K562 (cell line): ENCODE measurements at regions not wholly inside any gene's neighbourhood (a gene's known extent, or its start where the extent isn't known, plus 50 kb on each side); places are given as distances from the start of the nearest gene placed in this dataset.

Experiments
- ATAC-seq: fragments of 200-7000 bp; cut with Tn5 transposase; 3 replicates; pipeline ENCODE4 v1.9.1; 2020; ENCODE audit warnings: moderate library complexity
- BruUV-seq: library from RNA; stranded (reverse); fragments of 400-500 nt; replicated peaks from 2 replicates; lab custom pipeline; 2021; lab: Mats Ljungman, UMichigan
- CTCF ChIA-PET: fragments of 300-600 bp; formaldehyde crosslinking; extraction: SDS; loops from one replicate; lab custom pipeline; 2021; ENCODE audit warnings: low intra/inter-chr PET ratio; lab: Yijun Ruan, JAX
- POLR2A ChIA-PET: fragments of 300-600, 350-650 bp; sonication (Branson Sonifier 250); formaldehyde crosslinking; extraction: SDS; loops from one replicate; lab custom pipeline; 2021; ENCODE audit warnings: antibody characterized with exemption, inconsistent platforms; lab: Yijun Ruan, JAX
- DNase-seq, 4 experiments: peaks; one replicate each; pipeline versions ENCODE4 v3.0.0 to v3.0.0-alpha.2; 2011 to 2018; ENCODE audit warnings: low spot score in 3 of 4, mixed read lengths in 3 of 4; ENCODE audit errors: extremely low read depth in 1 of 4
- FAIRE-seq: peaks from 2 replicates; lab custom pipeline; 2011; peaks lifted over from hg19 to GRCh38; lab: Jason Lieb, UNC
- H2AFZ ChIP-seq: 2 replicates; pipeline ENCODE4 v1.6.0; 2011; ENCODE audit warnings: low read depth, low read length, control low read depth, inconsistent platforms
- H3K27ac ChIP-seq: fragments of 200-600 bp; 3 replicates; pipeline ENCODE4 v1.8.0; 2011; ENCODE audit warnings: low read depth, mild to moderate bottlenecking, control low read depth, inconsistent platforms, low read length, moderate library complexity, mixed read lengths; ENCODE audit errors: extremely low read depth
- H3K27me3 ChIP-seq, 2 experiments: fragments of 300-600 bp in 1 of 2; 2 replicates in 1 of 2; 3 replicates in 1 of 2; pipeline versions ENCODE4 v1.6.0 to v1.8.0; 2011; ENCODE audit warnings: inconsistent platforms in 2 of 2, low read length in 2 of 2, mild to moderate bottlenecking in 1 of 2, mixed read lengths in 1 of 2, moderate library complexity in 1 of 2; ENCODE audit not compliant: control insufficient read depth in 2 of 2, insufficient read depth in 2 of 2
- H3K36me3 ChIP-seq: fragments of 300-600 bp; 3 replicates; pipeline ENCODE4 v1.8.0; 2011; ENCODE audit warnings: mild to moderate bottlenecking, low read length, inconsistent platforms; ENCODE audit not compliant: control insufficient read depth, insufficient read depth
- H3K4me1 ChIP-seq, 2 experiments: fragments of 200-600 bp in 1 of 2; replicated peaks in 1 of 2; 2 replicates in 1 of 2; 3 replicates in 1 of 2; pipeline versions ENCODE4 v1.5.1 to v1.8.0; 2011; ENCODE audit warnings: inconsistent platforms in 2 of 2, low read length in 2 of 2, mild to moderate bottlenecking in 1 of 2, mixed read lengths in 1 of 2, moderate library complexity in 1 of 2; ENCODE audit not compliant: control insufficient read depth in 2 of 2, insufficient read depth in 2 of 2
- H3K4me2 ChIP-seq: 2 replicates; pipeline ENCODE4 v1.6.1; 2011; ENCODE audit warnings: low read length, control low read depth, inconsistent platforms, mixed read lengths; ENCODE audit not compliant: insufficient read depth
- H3K4me3 ChIP-seq: fragments of 200-600 bp; sonication (generic), shearing (Covaris generic); 2 replicates; pipeline ENCODE4 v1.5.1; 2016; ENCODE audit warnings: control low read depth, inconsistent platforms
- H3K79me2 ChIP-seq: fragments of 200-600 bp; 3 replicates; pipeline ENCODE4 v1.8.0; 2011; ENCODE audit warnings: low read length, inconsistent platforms; ENCODE audit not compliant: control insufficient read depth, insufficient read depth
- H3K9ac ChIP-seq, 2 experiments: 2 replicates each; pipeline versions ENCODE4 v1.6.0 to v1.6.1; 2011; ENCODE audit warnings: low read depth in 2 of 2, low read length in 2 of 2, control low read depth in 1 of 2, inconsistent platforms in 1 of 2, mild to moderate bottlenecking in 1 of 2, mixed read lengths in 1 of 2; ENCODE audit not compliant: insufficient read depth in 1 of 2
- H3K9me1 ChIP-seq: one replicate; pipeline ENCODE4 v1.6.0; 2011; ENCODE audit warnings: inconsistent platforms, mild to moderate bottlenecking, low read length, moderate library complexity; ENCODE audit not compliant: control insufficient read depth, insufficient read depth
- H3K9me3 ChIP-seq: replicated peaks from 2 replicates; pipeline ENCODE4 v1.5.1; 2011; ENCODE audit warnings: low read depth, low read length, inconsistent platforms; ENCODE audit not compliant: control insufficient read depth, insufficient read depth
- H4K20me1 ChIP-seq: replicated peaks from 2 replicates; pipeline ENCODE4 v1.6.1; 2011; ENCODE audit warnings: low read length, inconsistent platforms, mixed read lengths; ENCODE audit not compliant: control insufficient read depth, insufficient read depth
- FOXK1 ChIP-seq: sonication (generic); formaldehyde crosslinking; IDR thresholded peaks from 2 replicates; pipeline ENCODE4 v1.8.0; 2022; ENCODE audit warnings: missing genetic modification reagents, mild to moderate bottlenecking, borderline replicate concordance
- FOXO4 ChIP-seq: fragments of 450-650 bp; formaldehyde crosslinking; IDR thresholded peaks from 2 replicates; pipeline ENCODE4 v1.4.0; 2020; ENCODE audit warnings: mild to moderate bottlenecking, moderate library complexity
- HIVEP1 ChIP-seq: fragments of 250-450 bp; sonication (Bioruptor Pico); IDR thresholded peaks from 2 replicates; pipeline ENCODE4 v1.4.0; 2020; ENCODE audit warnings: mild to moderate bottlenecking
- JUNB ChIP-seq: fragments of 450-650 bp; formaldehyde crosslinking; conservative IDR thresholded peaks from 2 replicates; pipeline ENCODE4 v1.4.0; 2020; ENCODE audit warnings: mild to moderate bottlenecking
- STAG1 ChIP-seq: sonication (generic); formaldehyde crosslinking; IDR thresholded peaks from 2 replicates; pipeline ENCODE4 v1.5.0; 2020; ENCODE audit warnings: missing genetic modification reagents, borderline replicate concordance
- ZBTB11 ChIP-seq, 3 experiments: fragments of 200-800 bp in 1 of 3; fragments of 250-450 bp in 1 of 3; fragments of 450-650 bp in 1 of 3; sonication (Bioruptor Pico) in 1 of 3; sonication (Bioruptor generic) in 1 of 3; formaldehyde crosslinking in 1 of 3; IDR thresholded peaks; 2 replicates each; pipeline versions ENCODE4 v1.6.1 to v1.8.0; 2016 to 2022; ENCODE audit warnings: mild to moderate bottlenecking in 2 of 3, missing genetic modification characterization in 2 of 3, missing compliant biosample characterization in 1 of 3, moderate library complexity in 1 of 3
- WGBS: fragments of 100-300 bp; shearing (Covaris generic); methylation state at CpG from one replicate; pipeline ENCODE4 v1.1.6; 2016; ENCODE audit warnings: low coverage, mixed read lengths; ENCODE audit not compliant: insufficient coverage; ENCODE audit errors: missing lambda C conversion rate; 5-methylcytosine and 5-hydroxymethylcytosine counted together
- in situ Hi-C: fragments of 300-500 bp; cut with MboI; formaldehyde crosslinking; loops from 4 replicates; pipeline ENCODE4 v1.15.0; 2018; ENCODE audit warnings: inconsistent platforms, mixed read lengths
- intact Hi-C: fragments of 100-400 bp; cut with micrococcal nuclease; formaldehyde crosslinking; loops from 2 replicates; pipeline ENCODE4 v1.14.2; 2022

DNA sequence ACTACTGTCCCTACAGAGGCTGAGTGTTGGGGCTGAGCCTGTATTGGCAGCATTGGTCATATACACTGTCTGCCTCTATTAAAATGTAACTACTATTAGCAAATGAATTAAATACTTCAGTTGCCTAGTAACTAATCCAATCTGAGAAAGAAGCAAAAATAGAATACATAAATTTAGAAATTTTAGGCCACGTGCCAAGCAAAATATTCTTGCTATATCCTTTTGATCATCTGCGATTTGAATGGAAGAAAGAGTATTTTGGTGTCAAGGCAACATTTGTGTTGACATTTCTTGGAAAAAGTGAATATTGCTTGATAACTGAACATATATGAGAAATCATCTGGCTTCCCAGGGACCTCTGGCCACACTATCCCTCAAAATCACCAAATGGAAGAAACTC is 148.2 kb upstream of the TOPAZ1 start:
- H3K4me1 ChIP-seq = no peaks in the 10 kb centered on the region
- no peak overlapping the region for H3K9ac ChIP-seq
- FAIRE-seq (no peak), ATAC-seq (no peak)
- WGBS = 0% methylated on average over 2 of the region's 2 CpGs
- no peaks in the 10 kb centered on the region for H3K9me1 ChIP-seq
- no peak overlapping the region for H3K4me2 ChIP-seq
- intact Hi-C loops = no loop called here
- no peaks in the 10 kb centered on the region for H3K9me3 ChIP-seq
- no peak for TF ChIP-seq HIVEP1
- TF ChIP-seq, all 486 proteins: peak for 0
- no TSS peak for BruUV-seq
- H2AFZ ChIP-seq = no peak overlapping the region
- ChIA-PET CTCF (no interaction called here), POLR2A (no interaction called here)
- no peaks in the 10 kb centered on the region for H3K79me2 ChIP-seq
- no peak for DNase-seq
- H3K27ac ChIP-seq = no peak overlapping the region
- H4K20me1 ChIP-seq = no peaks in the 10 kb centered on the region; the same call in 1 of the 2 replicates
- H3K4me3 ChIP-seq = no peak overlapping the region
- peaks cover 0 to 7% of the 10 kb centered on the region in 2 experiments; a peak in 3 of 5 replicates for H3K27me3 ChIP-seq
- H3K36me3 ChIP-seq = no peaks in the 10 kb centered on the region
- in situ Hi-C loops = no loop called here

GRCh38 chr3:44098656-44099415 is 142.8 kb upstream of the TOPAZ1 start:
- in situ Hi-C loops (no loop called here), intact Hi-C loops (no loop called here)
- no peaks in the 10 kb centered on the region for H3K36me3 ChIP-seq
- H3K27me3 ChIP-seq = peaks cover 7 to 9% of the 10 kb centered on the region in 2 experiments; a peak in 4 of 5 replicates
- H3K4me1 ChIP-seq = no peaks in the 10 kb centered on the region
- ATAC-seq (no peak), DNase-seq (no peak), FAIRE-seq (no peak)
- H4K20me1 ChIP-seq = no peaks in the 10 kb centered on the region; the same call in 1 of the 2 replicates
- TF ChIP-seq FOXO4 (CRISPR knock-in tag) = no peak
- TF ChIP-seq ZBTB11 (CRISPR knock-in tag; IDR thresholded peaks at IDR 0.05) = no peak
- TF ChIP-seq STAG1 = no peak
- TF ChIP-seq JUNB (CRISPR knock-in tag) = no peak
- TF ChIP-seq FOXK1 (CRISPR knock-in tag) = no peak
- no peaks in the 10 kb centered on the region for H3K9me3 ChIP-seq
- no peaks in the 10 kb centered on the region for H3K9me1 ChIP-seq
- WGBS = under 1% methylated on average over 12 of the region's 12 CpGs
- H2AFZ ChIP-seq = no peak overlapping the region
- CTCF ChIA-PET = no interaction called here
- H3K4me2 ChIP-seq = no peak overlapping the region
- no peak overlapping the region for H3K4me3 ChIP-seq
- no TSS peak for BruUV-seq
- no peak overlapping the region for H3K27ac ChIP-seq
- H3K79me2 ChIP-seq = no peaks in the 10 kb centered on the region
- POLR2A ChIA-PET = interaction anchor here (1.0 kb wide), 1 partner anchor 14 kb away, joined by 3 read pairs; no protein-coding TSS in a partner anchor
- H3K9ac ChIP-seq = no peak overlapping the region
